ENCODE measurements at regions not wholly inside any gene's neighbourhood (a gene's known extent, or its start where the extent isn't known, plus 50 kb on each side); places are given as distances from the start of the nearest gene placed in this dataset.

- TF ChIP-seq, protein P1, sequence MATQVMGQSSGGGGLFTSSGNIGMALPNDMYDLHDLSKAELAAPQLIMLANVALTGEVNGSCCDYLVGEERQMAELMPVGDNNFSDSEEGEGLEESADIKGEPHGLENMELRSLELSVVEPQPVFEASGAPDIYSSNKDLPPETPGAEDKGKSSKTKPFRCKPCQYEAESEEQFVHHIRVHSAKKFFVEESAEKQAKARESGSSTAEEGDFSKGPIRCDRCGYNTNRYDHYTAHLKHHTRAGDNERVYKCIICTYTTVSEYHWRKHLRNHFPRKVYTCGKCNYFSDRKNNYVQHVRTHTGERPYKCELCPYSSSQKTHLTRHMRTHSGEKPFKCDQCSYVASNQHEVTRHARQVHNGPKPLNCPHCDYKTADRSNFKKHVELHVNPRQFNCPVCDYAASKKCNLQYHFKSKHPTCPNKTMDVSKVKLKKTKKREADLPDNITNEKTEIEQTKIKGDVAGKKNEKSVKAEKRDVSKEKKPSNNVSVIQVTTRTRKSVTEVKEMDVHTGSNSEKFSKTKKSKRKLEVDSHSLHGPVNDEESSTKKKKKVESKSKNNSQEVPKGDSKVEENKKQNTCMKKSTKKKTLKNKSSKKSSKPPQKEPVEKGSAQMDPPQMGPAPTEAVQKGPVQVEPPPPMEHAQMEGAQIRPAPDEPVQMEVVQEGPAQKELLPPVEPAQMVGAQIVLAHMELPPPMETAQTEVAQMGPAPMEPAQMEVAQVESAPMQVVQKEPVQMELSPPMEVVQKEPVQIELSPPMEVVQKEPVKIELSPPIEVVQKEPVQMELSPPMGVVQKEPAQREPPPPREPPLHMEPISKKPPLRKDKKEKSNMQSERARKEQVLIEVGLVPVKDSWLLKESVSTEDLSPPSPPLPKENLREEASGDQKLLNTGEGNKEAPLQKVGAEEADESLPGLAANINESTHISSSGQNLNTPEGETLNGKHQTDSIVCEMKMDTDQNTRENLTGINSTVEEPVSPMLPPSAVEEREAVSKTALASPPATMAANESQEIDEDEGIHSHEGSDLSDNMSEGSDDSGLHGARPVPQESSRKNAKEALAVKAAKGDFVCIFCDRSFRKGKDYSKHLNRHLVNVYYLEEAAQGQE (IDR thresholded peaks at IDR 0.05; ENCODE audit: low read depth, low read length), result no peak
- TF ChIP-seq MEF2A (IDR thresholded peaks at IDR 0.05; ENCODE audit: borderline replicate concordance, low read depth) (no peak), RFX5 (IDR thresholded peaks at IDR 0.05; ENCODE audit: low read length) (no peak), RCOR1 (IDR thresholded peaks at IDR 0.05; ENCODE audit: low read length) (no peak), GATA2 (CRISPR knock-in tag; IDR thresholded peaks at IDR 0.05) (no peak), FOXM1 (IDR thresholded peaks at IDR 0.05; ENCODE audit: low read depth) (no peak), EP300 (IDR thresholded peaks at IDR 0.05; ENCODE audit: borderline replicate concordance in 1 of 2, low read depth in 1 of 2, low read length in 1 of 2) (no peak), MXI1 (IDR thresholded peaks at IDR 0.05; ENCODE audit: low read depth, low read length) (no peak), ELF1 (IDR thresholded peaks at IDR 0.05) (no peak), SMC3 (IDR thresholded peaks at IDR 0.05; ENCODE audit: low read depth, low read length) (no peak), MAX (IDR thresholded peaks at IDR 0.05; ENCODE audit: low read depth) (no peak), TEAD4 (IDR thresholded peaks at IDR 0.05; ENCODE audit: borderline replicate concordance, insufficient read depth) (no peak)
Observed at GRCh38 chr2:63673865-63674533, 85.2 kb downstream of the MDH1 start (continued).

DNA sequence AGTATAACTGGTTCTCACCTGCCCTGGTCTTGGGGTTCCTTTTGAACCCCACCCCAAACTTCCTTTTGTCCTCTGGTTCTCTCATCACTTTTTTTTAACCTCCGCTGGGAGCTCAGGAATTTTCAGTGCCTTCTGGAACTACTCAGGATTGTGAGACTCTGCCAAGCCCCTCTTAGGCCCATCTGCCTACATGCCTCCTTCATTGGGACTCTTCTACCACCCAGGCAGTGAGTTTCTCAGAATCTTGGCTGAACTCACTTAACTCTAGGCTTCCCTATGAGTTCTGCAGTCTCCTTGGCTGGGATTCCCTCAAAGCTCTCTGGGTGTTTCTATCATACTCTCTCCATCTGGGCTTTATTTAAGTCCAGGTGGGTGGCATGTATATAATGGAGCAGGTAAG is 86.3 kb downstream of the MDH1 start:
- Histone ChIP-seq H3K9me3 (no peaks in the 10 kb centered on the region), H3K4me2 (no peak overlapping the region), H3K36me3 (replicated peaks in 1 of 2; ENCODE audit: control insufficient read depth in 1 of 2, insufficient read depth in 2 of 2, low read length in 1 of 2) (no peaks in the 10 kb centered on the region), H2AFZ (ENCODE audit: low read depth) (no peak overlapping the region), H3K27ac (ENCODE audit: low read depth in 2 of 2, low read length in 1 of 2) (no peak overlapping the region), H3K4me3 (ENCODE audit: low read depth in 2 of 2, low read length in 1 of 2) (no peak overlapping the region), H3K79me2 (ENCODE audit: insufficient read depth) (no peaks in the 10 kb centered on the region), H3F3A (replicated peaks; ENCODE audit: insufficient read depth) (no peaks in the 10 kb centered on the region), H3K9me2 (no peaks in the 10 kb centered on the region), H3K4me1 (ENCODE audit: control insufficient read depth in 1 of 2, insufficient read depth in 2 of 2, low read depth in 1 of 2, low read length in 1 of 2) (no peaks in the 10 kb centered on the region), H4K20me1 (ENCODE audit: insufficient read depth) (no peaks in the 10 kb centered on the region), H3K27me3 (ENCODE audit: insufficient read depth) (no peaks in the 10 kb centered on the region), H3K9ac (no peak overlapping the region)
- ChIA-PET CTCF (interaction anchor here (4.4 kb wide), 1 partner anchor 17 kb away, joined by 19 read pairs; no protein-coding TSS in a partner anchor), POLR2A (no interaction called here)
- DNase-seq, result no peak
- WGBS (ENCODE audit: low lambda C conversion rate), result 79% methylated on average over 1 of the region's 1 CpG
- TF ChIP-seq, protein P2, sequence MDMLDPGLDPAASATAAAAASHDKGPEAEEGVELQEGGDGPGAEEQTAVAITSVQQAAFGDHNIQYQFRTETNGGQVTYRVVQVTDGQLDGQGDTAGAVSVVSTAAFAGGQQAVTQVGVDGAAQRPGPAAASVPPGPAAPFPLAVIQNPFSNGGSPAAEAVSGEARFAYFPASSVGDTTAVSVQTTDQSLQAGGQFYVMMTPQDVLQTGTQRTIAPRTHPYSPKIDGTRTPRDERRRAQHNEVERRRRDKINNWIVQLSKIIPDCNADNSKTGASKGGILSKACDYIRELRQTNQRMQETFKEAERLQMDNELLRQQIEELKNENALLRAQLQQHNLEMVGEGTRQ (IDR thresholded peaks at IDR 0.05; ENCODE audit: borderline replicate concordance, low read depth, low read length), result no peak
- no peak for TF ChIP-seq NRF1 (IDR thresholded peaks at IDR 0.05; ENCODE audit: low read depth, low read length)
- no peak for TF ChIP-seq RFX5 (IDR thresholded peaks at IDR 0.05; ENCODE audit: low read length)
- TF ChIP-seq NFIC (IDR thresholded peaks at IDR 0.05; ENCODE audit: borderline replicate concordance), result no peak
- TF ChIP-seq RCOR1 (IDR thresholded peaks at IDR 0.05; ENCODE audit: low read length), result no peak
- no peak for TF ChIP-seq EZH2phosphoT487 (IDR thresholded peaks at IDR 0.05; ENCODE audit: borderline replicate concordance, low read depth)
- TF ChIP-seq GABPA (IDR thresholded peaks at IDR 0.05; ENCODE audit: low read depth), result no peak
- TF ChIP-seq, protein P3, sequence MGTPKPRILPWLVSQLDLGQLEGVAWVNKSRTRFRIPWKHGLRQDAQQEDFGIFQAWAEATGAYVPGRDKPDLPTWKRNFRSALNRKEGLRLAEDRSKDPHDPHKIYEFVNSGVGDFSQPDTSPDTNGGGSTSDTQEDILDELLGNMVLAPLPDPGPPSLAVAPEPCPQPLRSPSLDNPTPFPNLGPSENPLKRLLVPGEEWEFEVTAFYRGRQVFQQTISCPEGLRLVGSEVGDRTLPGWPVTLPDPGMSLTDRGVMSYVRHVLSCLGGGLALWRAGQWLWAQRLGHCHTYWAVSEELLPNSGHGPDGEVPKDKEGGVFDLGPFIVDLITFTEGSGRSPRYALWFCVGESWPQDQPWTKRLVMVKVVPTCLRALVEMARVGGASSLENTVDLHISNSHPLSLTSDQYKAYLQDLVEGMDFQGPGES (IDR thresholded peaks at IDR 0.05; ENCODE audit: low read depth, low read length), result no peak
- TF ChIP-seq POLR2AphosphoS5 (IDR thresholded peaks at IDR 0.05; ENCODE audit: low read depth, low read length), result no peak
- TF ChIP-seq MEF2A (IDR thresholded peaks at IDR 0.05; ENCODE audit: borderline replicate concordance, low read depth), result no peak
- TF ChIP-seq TCF12 (IDR thresholded peaks at IDR 0.05), result no peak
- TF ChIP-seq MXI1 (IDR thresholded peaks at IDR 0.05; ENCODE audit: low read depth, low read length), result no peak
- no peak for TF ChIP-seq ZBTB33 (IDR thresholded peaks at IDR 0.05; ENCODE audit: borderline replicate concordance, low read depth)

All from SK-N-SH (cell line).